ENCODE measurements at regions not wholly inside any gene's neighbourhood (a gene's known extent, or its start where the extent isn't known, plus 50 kb on each side); places are given as distances from the start of the nearest gene placed in this dataset.

DNA sequence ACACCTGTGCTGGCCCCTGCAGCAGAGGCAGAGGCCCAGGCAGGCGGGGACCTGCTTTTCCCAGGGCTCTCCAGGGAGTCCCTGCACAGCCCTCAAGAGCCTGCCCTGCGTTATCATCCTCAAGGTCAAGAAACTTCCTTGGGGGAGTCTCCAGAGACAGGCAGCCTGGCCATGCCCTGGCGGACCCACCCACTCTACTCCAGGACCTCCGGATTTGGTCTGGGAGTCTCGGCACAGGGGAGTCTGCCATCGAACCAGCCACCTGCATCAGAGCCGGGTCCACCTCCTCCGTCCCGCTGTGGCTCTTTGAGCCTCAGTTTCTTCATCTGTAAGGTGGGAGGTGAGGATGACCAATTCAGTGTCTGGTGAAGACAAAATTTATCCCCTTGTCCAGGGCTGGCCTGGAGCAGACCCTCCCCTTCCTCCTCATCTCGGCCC lies 75.3 kb upstream of the TNRC6C start:
- no peak for DNase-seq

- no peak for DNase-seq
Observed at GRCh38 chr17:77884019-77884418, 74.5 kb upstream of the TNRC6C start.

DNA sequence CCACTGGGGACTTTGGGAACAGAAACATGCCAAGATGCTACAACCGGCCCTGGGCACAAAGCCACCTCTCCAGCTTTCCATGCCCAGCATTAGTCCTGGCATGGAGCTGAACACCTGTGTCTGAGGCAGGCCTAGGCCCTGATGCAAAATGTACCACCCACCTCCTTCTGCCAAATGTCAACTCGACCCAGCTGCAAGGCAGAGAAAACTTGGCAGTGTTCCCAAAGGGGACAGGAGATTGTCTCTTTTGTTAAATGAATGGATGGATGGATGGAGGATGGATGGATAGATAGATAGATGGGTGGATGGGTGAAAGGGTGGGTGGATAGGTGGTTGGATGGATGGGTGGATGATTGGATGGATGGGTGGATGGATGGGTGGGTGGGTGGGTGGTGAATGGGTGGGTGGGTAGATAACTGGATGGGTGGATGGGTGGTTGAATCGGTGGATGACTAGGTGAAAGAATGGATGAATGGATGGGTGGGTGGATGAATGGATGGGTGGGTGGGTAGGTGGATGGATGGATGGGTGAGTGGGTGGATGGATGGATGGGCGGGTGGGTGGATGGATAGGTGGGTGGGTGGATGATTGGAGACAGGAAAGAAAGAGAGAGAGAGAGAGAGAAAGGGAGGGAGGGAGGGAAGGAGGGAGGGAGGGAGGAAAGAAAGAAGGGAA lies 73.4 kb upstream of the TNRC6C start:
- DNase-seq, result no peak

- no peak for DNase-seq
Observed at GRCh38 chr17:77885678-77886386, 72.7 kb upstream of the TNRC6C start.

DNA sequence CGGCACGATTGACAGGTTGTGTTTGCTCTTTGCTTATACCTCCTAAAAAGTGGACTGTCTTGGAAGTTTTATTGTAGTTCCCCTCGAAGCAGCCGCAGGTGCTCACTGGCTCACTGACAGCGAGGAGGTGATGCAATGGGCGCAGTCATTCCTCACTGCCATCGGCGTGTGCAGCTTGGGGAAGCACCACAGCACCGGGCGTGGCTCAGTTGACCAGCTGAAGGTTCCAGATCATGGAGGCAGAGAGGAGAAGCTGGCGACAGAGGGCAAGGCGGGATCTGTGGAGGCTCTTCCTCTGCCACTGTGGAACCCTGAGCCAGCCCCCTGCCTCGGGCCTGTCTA lies 72.1 kb upstream of the TNRC6C start:
- DNase-seq, result no peak

DNA sequence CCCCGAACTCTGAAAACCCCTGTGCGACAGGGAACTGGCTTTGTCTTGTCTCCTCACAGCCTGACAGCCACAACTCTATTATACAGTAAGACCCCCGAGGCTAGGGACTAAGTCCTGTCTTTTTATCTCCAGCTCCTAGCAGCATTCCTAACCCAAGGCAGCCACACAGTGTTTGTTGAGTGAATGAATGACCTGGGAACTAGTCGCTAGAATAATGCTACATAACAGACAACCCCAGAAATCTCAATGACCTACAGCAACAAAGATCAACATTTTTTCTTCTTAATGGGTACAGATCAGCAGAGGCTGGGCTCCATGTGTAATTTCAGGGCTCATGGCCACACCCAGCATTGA lies 71.4 kb upstream of the TNRC6C start:
- DNase-seq, result no peak

DNA sequence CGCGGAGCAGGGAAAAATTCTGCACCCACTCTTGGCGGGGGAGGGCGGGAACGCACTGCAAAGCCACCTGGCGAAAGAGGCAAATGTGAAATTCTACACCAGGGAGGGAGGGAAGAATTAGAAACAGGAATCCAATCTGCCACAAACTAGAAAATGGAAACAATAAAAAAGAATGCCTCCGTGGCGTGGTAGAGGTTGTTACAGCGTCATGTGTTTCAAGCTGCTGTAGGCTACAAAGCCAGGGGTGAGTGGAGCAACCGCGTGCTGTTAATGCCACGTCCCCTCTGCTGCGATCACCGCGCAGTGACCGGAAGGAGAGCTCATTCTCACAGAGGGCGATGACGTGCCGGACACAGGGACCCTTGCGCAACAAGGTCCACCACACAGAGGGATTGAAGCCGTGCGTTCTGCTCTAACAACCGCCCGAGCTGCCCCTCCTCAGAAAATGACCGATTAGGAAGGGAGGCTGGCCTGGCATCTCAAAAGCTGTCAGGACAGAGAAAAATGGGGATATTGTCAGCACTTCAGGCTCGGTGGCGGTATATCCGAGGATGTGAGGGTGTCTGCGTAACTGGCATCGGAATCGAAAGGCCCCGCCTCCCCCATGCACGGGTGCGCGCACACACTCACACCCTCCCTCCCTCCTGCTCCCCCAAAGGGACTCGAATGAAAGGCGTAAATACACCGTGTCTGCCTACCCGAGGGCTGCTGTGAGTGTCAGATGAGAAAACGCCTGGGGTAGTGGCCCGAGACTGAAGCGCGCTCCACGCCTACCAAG lies 70.8 kb upstream of the TNRC6C start:
- DNase-seq, result peak; percentile 66

DNA sequence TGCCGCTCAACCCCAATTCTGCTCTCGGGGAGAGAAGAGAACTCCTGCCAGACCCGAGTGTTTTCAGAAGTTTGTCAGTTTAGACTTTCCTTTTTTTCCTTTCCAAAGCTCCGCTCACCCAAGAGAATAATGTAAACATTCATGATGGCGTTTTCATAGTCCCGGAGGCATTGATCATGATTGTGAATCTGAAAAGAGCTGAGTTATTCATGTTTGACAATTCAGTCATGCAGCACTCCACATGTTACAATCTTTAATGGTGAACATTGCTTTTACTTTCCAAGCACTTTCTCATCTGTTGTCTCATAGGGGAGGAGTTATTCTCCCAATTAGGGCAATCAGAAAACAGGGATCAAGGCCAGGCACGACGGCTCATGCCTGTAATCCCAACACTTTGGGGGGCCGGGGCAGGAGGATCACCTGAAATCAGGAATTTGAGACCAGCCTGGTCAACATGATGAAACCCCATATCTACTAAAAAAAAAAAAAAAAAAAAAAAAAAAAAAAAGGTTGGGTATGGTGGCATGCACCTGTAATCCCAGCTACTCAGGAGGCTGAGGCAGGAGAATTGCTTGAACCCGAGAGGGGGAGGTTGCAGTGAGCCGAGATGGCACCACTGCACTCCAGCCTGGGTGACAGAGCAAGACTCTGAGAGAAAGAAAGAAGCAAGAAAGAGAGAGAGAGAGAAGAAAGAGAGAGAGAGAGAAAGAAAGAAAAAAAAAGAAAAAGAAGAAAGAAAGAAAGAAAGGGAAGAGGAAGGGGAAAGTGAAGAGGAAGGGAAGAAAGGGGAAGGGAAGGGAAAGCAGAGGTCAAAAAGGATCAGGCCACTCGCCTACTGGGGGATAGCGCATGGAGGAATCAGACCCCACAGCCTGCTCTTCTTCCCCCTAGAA lies 70.0 kb upstream of the TNRC6C start:
- DNase-seq, result no peak

DNA sequence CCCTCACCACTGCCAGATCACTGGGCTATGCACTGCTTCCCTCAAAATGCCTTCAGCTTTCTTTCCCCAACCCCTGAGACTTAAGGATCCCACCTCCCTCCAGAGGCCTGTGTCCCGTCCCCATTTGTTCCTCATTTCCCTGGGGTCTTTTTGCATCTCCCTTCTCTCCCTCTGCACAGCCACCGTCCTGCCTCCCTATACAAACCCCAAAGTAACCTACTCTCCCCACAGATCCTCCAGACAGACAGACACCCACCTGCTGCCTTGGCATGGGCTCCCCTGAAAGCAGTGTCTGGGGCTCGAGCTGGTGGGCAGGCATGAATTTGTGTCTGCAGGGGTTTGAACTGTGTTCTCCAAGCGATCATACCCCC lies 69.4 kb upstream of the TNRC6C start:
- no peak for DNase-seq

DNA sequence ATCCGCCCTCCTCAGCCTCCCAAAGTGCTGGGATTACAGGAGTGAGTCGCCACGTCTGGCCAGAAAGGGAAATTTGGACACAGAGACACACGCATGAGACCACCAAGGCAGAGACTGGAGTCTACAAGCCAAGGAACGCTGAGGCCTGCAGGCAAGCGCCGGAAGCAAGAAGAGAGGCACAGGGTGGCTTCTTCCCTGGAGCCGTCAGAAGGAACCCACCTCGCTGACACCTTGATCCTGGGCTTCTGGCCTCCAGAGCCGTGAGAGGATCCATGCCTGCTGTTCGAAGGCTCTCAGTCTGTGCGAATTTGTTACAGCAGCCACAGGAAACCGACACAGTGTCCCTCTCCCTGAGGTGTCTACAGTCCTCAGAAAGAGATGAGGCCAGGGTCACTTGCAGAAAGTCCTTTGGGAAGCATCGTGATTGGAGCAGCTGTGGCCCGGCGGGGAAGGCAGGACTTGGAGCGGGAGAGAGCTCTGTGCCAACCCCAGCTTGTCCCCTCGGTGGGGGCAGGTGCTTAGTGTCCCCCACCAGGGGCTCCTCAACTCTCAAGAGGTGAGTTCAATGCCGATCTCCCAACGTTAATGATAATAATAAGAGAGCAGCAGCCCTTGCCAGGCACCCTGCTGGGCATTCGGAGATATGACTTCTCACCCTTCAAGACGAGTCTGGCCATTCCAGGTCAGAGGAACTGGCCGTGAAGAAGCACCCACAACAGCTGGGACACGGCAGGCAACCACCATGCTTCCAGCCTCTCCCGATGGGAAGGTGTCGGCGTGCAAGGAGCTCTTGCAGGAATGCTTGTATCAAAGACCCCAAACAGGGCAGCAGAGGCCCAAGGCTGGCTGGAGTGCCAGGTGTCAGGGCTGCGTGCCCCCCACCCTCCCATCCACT lies 68.4 kb upstream of the TNRC6C start:
- no peak for DNase-seq

DNA sequence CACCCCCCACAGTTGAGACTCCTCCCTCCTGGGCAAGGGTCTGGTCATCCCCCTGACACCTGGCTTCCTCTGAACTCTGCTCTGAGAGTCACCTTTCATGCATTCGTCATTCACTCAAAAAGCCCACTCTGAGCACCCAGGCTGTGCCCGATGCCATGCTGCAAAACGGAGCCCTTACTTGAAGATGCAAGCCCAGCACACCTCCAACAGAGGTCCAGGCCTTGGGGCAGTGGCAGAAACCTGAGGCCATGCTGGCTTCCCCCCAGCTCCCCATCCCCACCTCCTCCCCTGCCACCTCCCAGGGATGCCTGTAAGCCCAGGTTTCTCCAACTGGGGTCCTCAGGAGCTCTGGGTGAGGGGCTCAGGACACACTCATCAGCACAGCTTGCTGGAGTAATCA lies 67.7 kb upstream of the TNRC6C start:
- no peak for DNase-seq

DNA sequence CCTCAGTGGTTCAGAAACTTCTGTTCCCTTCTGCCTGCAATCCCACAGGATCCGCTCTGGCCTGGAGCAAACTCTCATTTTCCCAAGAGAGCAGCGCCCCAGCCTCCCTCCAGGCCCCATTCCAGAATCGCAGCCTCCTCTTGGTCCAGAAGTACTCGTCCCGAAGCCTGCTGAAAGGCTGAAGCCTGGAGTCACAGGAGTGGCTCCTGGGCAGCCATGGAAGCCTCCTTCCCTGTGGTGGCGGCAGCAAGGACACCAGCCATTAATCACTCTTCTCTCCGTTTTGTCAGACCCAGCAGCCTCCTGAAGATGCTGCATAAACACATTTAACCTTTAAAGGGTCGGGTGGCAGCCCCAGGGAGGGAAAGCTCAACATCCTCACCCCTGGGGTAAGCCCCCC lies 66.9 kb upstream of the TNRC6C start:
- DNase-seq, result no peak

GRCh38 chr17:77892031-77892430 lies 66.5 kb upstream of the TNRC6C start:
- no peak for DNase-seq

- no peak for DNase-seq
Observed at GRCh38 chr17:77892469-77893143, 65.9 kb upstream of the TNRC6C start.

GRCh38 chr17:77893144-77894044 lies 65.1 kb upstream of the TNRC6C start:
- DNase-seq, result no peak

DNA sequence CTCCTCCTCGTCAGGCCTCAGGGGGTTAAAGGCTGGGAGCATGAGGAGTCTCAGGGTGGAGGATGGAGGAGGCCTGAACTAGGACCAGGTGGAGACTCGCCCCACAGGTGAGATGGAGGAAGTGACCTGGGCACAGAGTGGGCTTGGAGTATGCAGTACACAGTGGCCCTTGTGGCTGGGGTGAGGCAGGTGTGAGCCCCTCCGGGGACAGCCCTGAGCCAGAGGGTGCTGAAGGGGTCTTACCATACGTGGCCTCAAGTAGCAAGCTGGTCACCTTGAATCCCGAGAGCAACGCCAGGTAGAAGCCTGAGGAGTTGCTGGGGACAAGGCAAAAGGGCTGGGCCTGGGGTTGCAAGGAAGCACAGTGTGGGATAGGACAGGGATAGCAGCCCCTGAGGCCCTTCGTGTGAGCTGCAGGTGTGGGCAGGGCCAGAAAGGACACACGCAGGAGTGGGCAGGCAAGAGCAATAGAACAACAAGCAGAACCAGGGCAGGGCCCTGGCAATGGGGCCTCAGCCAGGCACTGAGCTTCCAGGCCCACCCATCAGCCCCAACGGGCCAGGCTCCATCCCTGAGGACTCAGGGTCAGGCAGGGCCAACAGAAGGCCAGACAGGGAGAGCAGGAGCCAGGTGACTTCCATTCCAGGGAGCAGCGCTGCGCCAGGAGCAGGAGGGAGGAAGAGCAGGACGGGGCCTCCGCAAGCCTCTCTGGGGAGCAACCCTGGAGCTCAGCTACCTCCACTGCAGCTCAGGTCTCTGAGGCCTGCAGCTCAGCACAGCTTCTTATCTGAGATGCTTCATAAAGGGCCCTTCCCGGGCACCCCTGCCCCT lies 64.2 kb upstream of the TNRC6C start:
- DNase-seq, result no peak

GRCh38 chr17:77897741-77898301 lies 60.7 kb upstream of the TNRC6C start:
- no peak for DNase-seq

GRCh38 chr17:77898521-77899434 lies 59.7 kb upstream of the TNRC6C start:
- no peak for DNase-seq
